ENCODE measurements at regions not wholly inside any gene's neighbourhood (a gene's known extent, or its start where the extent isn't known, plus 50 kb on each side); places are given as distances from the start of the nearest gene placed in this dataset.

GRCh38 chr11:115577701-115578100 is 73.5 kb upstream of the CADM1 start:
- Mint-ChIP-seq H3K27me3 (ENCODE audit: insufficient read depth, low read depth, poor library complexity) (peaks cover 16% of the 10 kb centered on the region), H3K36me3 (ENCODE audit: low read depth) (no peaks in the 10 kb centered on the region), H3K4me3 (no peak overlapping the region), H3K27ac (no peak overlapping the region), H3K9me3 (no peaks in the 10 kb centered on the region), H3K4me1 (peaks cover 24% of the 10 kb centered on the region)
- H3K27me3 ChIP-seq (ENCODE audit: insufficient read depth): no peaks in the 10 kb centered on the region
- peaks cover 3% of the 10 kb centered on the region; the same call in 1 of the 2 replicates for H3K9me2 ChIP-seq (ENCODE audit: insufficient read depth)
- no peaks in the 10 kb centered on the region for H3F3A ChIP-seq (replicated peaks; ENCODE audit: low read depth)
- no peaks in the 10 kb centered on the region for H3K79me2 ChIP-seq (replicated peaks; ENCODE audit: insufficient read depth)
- no peak overlapping the region for H3K27ac ChIP-seq (ENCODE audit: low read depth)
- DNase-seq (ENCODE audit: low spot score) (no peak), ATAC-seq (no peak)
- H3K4me1 ChIP-seq (ENCODE audit: insufficient read depth): peaks cover 28% of the 10 kb centered on the region
- H3K4me2 ChIP-seq: no peak overlapping the region
- H2AFZ ChIP-seq: no peak overlapping the region
- TF ChIP-seq ETS1 (IDR thresholded peaks at IDR 0.05) (no peak), CREB1 (CRISPR knock-in tag; IDR thresholded peaks at IDR 0.05; ENCODE audit: low read depth) (no peak), CTCF (conservative IDR thresholded peaks at IDR 0.05; ENCODE audit: low read depth in 2 of 2) (no peak), STAT1 (IDR thresholded peaks at IDR 0.05; ENCODE audit: unreplicated experiment) (no peak), ZNF331 (CRISPR knock-in tag; IDR thresholded peaks at IDR 0.05; ENCODE audit: low read depth) (no peak), POLR2AphosphoS5 (IDR thresholded peaks at IDR 0.05; ENCODE audit: low read depth) (no peak), ZNF114 (CRISPR knock-in tag; IDR thresholded peaks at IDR 0.05) (no peak), JUNB (IDR thresholded peaks at IDR 0.05; ENCODE audit: unreplicated experiment) (no peak), ZNF462 (CRISPR knock-in tag; IDR thresholded peaks at IDR 0.05) (no peak), NANOG (IDR thresholded peaks at IDR 0.05; ENCODE audit: borderline replicate concordance) (no peak), EZH2 (IDR thresholded peaks at IDR 0.05; ENCODE audit: low read depth, unreplicated experiment) (no peak), REST (IDR thresholded peaks at IDR 0.05; ENCODE audit: unreplicated experiment) (no peak), EZH2phosphoT487 (IDR thresholded peaks at IDR 0.05; ENCODE audit: unreplicated experiment) (no peak)
- no peaks in the 10 kb centered on the region for H4K20me1 ChIP-seq (replicated peaks; ENCODE audit: insufficient read depth)
- H3K36me3 ChIP-seq (ENCODE audit: insufficient read depth): no peaks in the 10 kb centered on the region
- H3K4me3 ChIP-seq: no peak overlapping the region
